SK-N-SH treated with all-trans-retinoic acid at 6 μM for 48 hours (cell line): ENCODE measurements at regions not wholly inside any gene's neighbourhood (a gene's known extent, or its start where the extent isn't known, plus 50 kb on each side); places are given as distances from the start of the nearest gene placed in this dataset.

Experiments used
- ATAC-seq: fragments of 200-7000 bp; cut with Tn5 transposase; 3 replicates; pipeline ENCODE4 v1.9.1; 2020; ENCODE audit warnings: mild to moderate bottlenecking, moderate library complexity
- ARNTL ChIP-seq: fragments of 450-650 bp; formaldehyde crosslinking; IDR thresholded peaks from 2 replicates; pipeline ENCODE4 v1.5.0; 2020; ENCODE audit warnings: low read depth, mild to moderate bottlenecking, moderate library complexity, borderline replicate concordance
- BACH2 ChIP-seq: fragments of 250-450 bp; sonication (Bioruptor Pico); IDR thresholded peaks from 2 replicates; pipeline ENCODE4 v1.9.0; 2021; ENCODE audit warnings: mild to moderate bottlenecking, borderline replicate concordance
- CREB5 ChIP-seq: fragments of 250-450 bp; sonication (Bioruptor Pico); IDR thresholded peaks from 2 replicates; pipeline ENCODE4 v1.5.1; 2020; ENCODE audit warnings: low read depth, mild to moderate bottlenecking, moderate library complexity
- CSDC2 ChIP-seq: fragments of 250-450 bp; sonication (Bioruptor Pico); IDR thresholded peaks from 2 replicates; pipeline ENCODE4 v1.5.0; 2020; ENCODE audit warnings: mild to moderate bottlenecking, moderate library complexity
- CSRNP3 ChIP-seq: fragments of 250-450 bp; sonication (Bioruptor Pico); IDR thresholded peaks from 2 replicates; pipeline ENCODE4 v1.5.1; 2021; ENCODE audit warnings: mild to moderate bottlenecking, moderate library complexity
- ESRRG ChIP-seq: fragments of 250-450 bp; sonication (Bioruptor Pico); IDR thresholded peaks from 2 replicates; pipeline ENCODE4 v1.6.1; 2021; ENCODE audit warnings: mild to moderate bottlenecking
- GLIS3 ChIP-seq: fragments of 250-450 bp; sonication (Bioruptor Pico); IDR thresholded peaks from 2 replicates; pipeline ENCODE4 v1.5.0; 2020; ENCODE audit warnings: mild to moderate bottlenecking, moderate library complexity
- ISL1 ChIP-seq: fragments of 250-450 bp; sonication (Bioruptor Pico); IDR thresholded peaks from 2 replicates; pipeline ENCODE4 v2.1.2; 2022; ENCODE audit warnings: mild to moderate bottlenecking, moderate library complexity
- OSR1 ChIP-seq: fragments of 250-450 bp; sonication (Bioruptor Pico); IDR thresholded peaks from 2 replicates; pipeline ENCODE4 v1.8.0; 2022; ENCODE audit warnings: moderate library complexity, mild to moderate bottlenecking, inconsistent platforms
- PATZ1 ChIP-seq: fragments of 250-450 bp; sonication (Bioruptor Pico); IDR thresholded peaks from 2 replicates; pipeline ENCODE4 v1.8.0; 2020; ENCODE audit warnings: mild to moderate bottlenecking, moderate library complexity, borderline replicate concordance
- POU6F1 ChIP-seq: fragments of 250-450 bp; sonication (Bioruptor Pico); IDR thresholded peaks from 2 replicates; pipeline ENCODE4 v1.8.0; 2021; ENCODE audit warnings: low read depth, mild to moderate bottlenecking, moderate library complexity, borderline replicate concordance
- PPARA ChIP-seq: fragments of 250-450 bp; sonication (Bioruptor Pico); IDR thresholded peaks from 2 replicates; pipeline ENCODE4 v1.5.0; 2020; ENCODE audit warnings: mild to moderate bottlenecking, borderline replicate concordance
- RARB ChIP-seq: fragments of 250-450 bp; sonication (Bioruptor Pico); IDR thresholded peaks from 2 replicates; pipeline ENCODE4 v1.8.0; 2021; ENCODE audit warnings: mild to moderate bottlenecking, moderate library complexity
- SNAI2 ChIP-seq: fragments of 250-450 bp; sonication (Bioruptor Pico); IDR thresholded peaks from 2 replicates; pipeline ENCODE4 v1.5.0; 2020; ENCODE audit warnings: mild to moderate bottlenecking, moderate library complexity
- TCF4 ChIP-seq: fragments of 250-450 bp; sonication (Bioruptor Pico); IDR thresholded peaks from 2 replicates; pipeline ENCODE4 v1.8.0; 2021; ENCODE audit warnings: mild to moderate bottlenecking, moderate library complexity, borderline replicate concordance
- TOX ChIP-seq: fragments of 250-450 bp; sonication (Bioruptor Pico); IDR thresholded peaks from 2 replicates; pipeline ENCODE4 v1.8.0; 2021; ENCODE audit warnings: mild to moderate bottlenecking, moderate library complexity, borderline replicate concordance
- TSHZ2 ChIP-seq: fragments of 250-450 bp; sonication (Bioruptor Pico); IDR thresholded peaks from 2 replicates; pipeline ENCODE4 v1.5.0; 2020; ENCODE audit warnings: mild to moderate bottlenecking, moderate library complexity
- ZC3H10 ChIP-seq: fragments of 250-450 bp; sonication (Bioruptor Pico); IDR thresholded peaks from 2 replicates; pipeline ENCODE4 v1.5.1; 2021; ENCODE audit warnings: mild to moderate bottlenecking, moderate library complexity
- ZFP3 ChIP-seq: fragments of 250-450 bp; sonication (Bioruptor Pico); IDR thresholded peaks from 2 replicates; pipeline ENCODE4 v1.5.0; 2020; ENCODE audit warnings: mild to moderate bottlenecking, moderate library complexity
- ZFP30 ChIP-seq: fragments of 450-650 bp; formaldehyde crosslinking; IDR thresholded peaks from 2 replicates; pipeline ENCODE4 v1.5.0; 2022; ENCODE audit warnings: mild to moderate bottlenecking, moderate library complexity
- ZNF565 ChIP-seq: fragments of 450-650 bp; formaldehyde crosslinking; conservative IDR thresholded peaks from 2 replicates; pipeline ENCODE4 v1.5.0; 2020; ENCODE audit warnings: low read depth, mild to moderate bottlenecking, moderate library complexity
- ZNF70 ChIP-seq: fragments of 450-650 bp; formaldehyde crosslinking; IDR thresholded peaks from 2 replicates; pipeline ENCODE4 v1.5.0; 2020; ENCODE audit warnings: mild to moderate bottlenecking, moderate library complexity
- ZNF8 ChIP-seq: fragments of 450-650 bp; formaldehyde crosslinking; IDR thresholded peaks from 2 replicates; pipeline ENCODE4 v1.5.0; 2020; ENCODE audit warnings: mild to moderate bottlenecking, moderate library complexity

GRCh38 chr21:19276665-19277064 lies 873.1 kb upstream of the TMPRSS15 start:
- no peak for TF ChIP-seq ZNF8
- no peak for TF ChIP-seq ZFP3 (CRISPR knock-in tag)
- TF ChIP-seq ARNTL (CRISPR knock-in tag) = no peak
- no peak for TF ChIP-seq TOX
- no peak for TF ChIP-seq SNAI2 (CRISPR knock-in tag)
- no peak for TF ChIP-seq CSDC2 (CRISPR knock-in tag)
- TF ChIP-seq CSRNP3 = no peak
- TF ChIP-seq ZNF565 (CRISPR knock-in tag) = no peak
- no peak for TF ChIP-seq RARB (CRISPR knock-in tag)
- no peak for TF ChIP-seq ZFP30 (CRISPR knock-in tag)
- ATAC-seq = no peak

- no peak for TF ChIP-seq ZFP30 (CRISPR knock-in tag)
- no peak for ATAC-seq
These were observed 883.3 kb upstream of the TMPRSS15 start for GRCh38 chr21:19286876-19287275.

GRCh38 chr21:19290328-19290727 lies 886.7 kb upstream of the TMPRSS15 start:
- ATAC-seq = no peak
- TF ChIP-seq GLIS3 (CRISPR knock-in tag) (no peak), TOX (no peak), CSDC2 (CRISPR knock-in tag) (no peak), PPARA (no peak), ZNF565 (CRISPR knock-in tag) (no peak), TCF4 (CRISPR knock-in tag) (no peak), TSHZ2 (CRISPR knock-in tag) (no peak), ZC3H10 (no peak), BACH2 (no peak), POU6F1 (CRISPR knock-in tag) (no peak), RARB (CRISPR knock-in tag) (no peak), ZNF70 (CRISPR knock-in tag) (no peak), ZFP30 (CRISPR knock-in tag) (no peak), ISL1 (CRISPR knock-in tag) (no peak)

- no peak for ATAC-seq
- TF ChIP-seq PATZ1 (CRISPR knock-in tag) = no peak
- no peak for TF ChIP-seq ARNTL (CRISPR knock-in tag)
- TF ChIP-seq ESRRG (CRISPR knock-in tag) = no peak
- TF ChIP-seq POU6F1 (CRISPR knock-in tag) = no peak
- TF ChIP-seq ZFP3 (CRISPR knock-in tag) = no peak
- no peak for TF ChIP-seq CREB5 (CRISPR knock-in tag)
- TF ChIP-seq TSHZ2 (CRISPR knock-in tag) = no peak
- TF ChIP-seq ZFP30 (CRISPR knock-in tag) = no peak
- TF ChIP-seq BACH2 = no peak
- no peak for TF ChIP-seq ZNF565 (CRISPR knock-in tag)
- no peak for TF ChIP-seq RARB (CRISPR knock-in tag)
- TF ChIP-seq OSR1 = no peak
These were observed 916.7 kb upstream of the TMPRSS15 start for GRCh38 chr21:19320291-19320690.
